HFF-Myc (cell line): ENCODE measurements at regions not wholly inside any gene's neighbourhood (a gene's known extent, or its start where the extent isn't known, plus 50 kb on each side); places are given as distances from the start of the nearest gene placed in this dataset.
"Not testable (repeated sequence)": the region's sequence is repeated elsewhere in the genome, so short reads cannot be mapped to it uniquely, and the experiment has no call there.

Experiments
- DNase-seq: peaks from one replicate; pipeline ENCODE4 v3.0.0-alpha.2; 2011; ENCODE audit warnings: low read depth; ENCODE audit errors: extremely low read depth
- H3K4me3 ChIP-seq: replicated peaks from 2 replicates; pipeline ENCODE4 v1.5.1; 2011; ENCODE audit warnings: low read depth, mild to moderate bottlenecking, control low read depth, low read length
- TF ChIP-seq, protein P1 (sequence below): IDR thresholded peaks from 2 replicates; pipeline ENCODE4 v1.5.1; 2012; ENCODE audit warnings: mild to moderate bottlenecking, low read depth, low read length, control low read depth; ENCODE audit errors: missing control alignments

DNA sequence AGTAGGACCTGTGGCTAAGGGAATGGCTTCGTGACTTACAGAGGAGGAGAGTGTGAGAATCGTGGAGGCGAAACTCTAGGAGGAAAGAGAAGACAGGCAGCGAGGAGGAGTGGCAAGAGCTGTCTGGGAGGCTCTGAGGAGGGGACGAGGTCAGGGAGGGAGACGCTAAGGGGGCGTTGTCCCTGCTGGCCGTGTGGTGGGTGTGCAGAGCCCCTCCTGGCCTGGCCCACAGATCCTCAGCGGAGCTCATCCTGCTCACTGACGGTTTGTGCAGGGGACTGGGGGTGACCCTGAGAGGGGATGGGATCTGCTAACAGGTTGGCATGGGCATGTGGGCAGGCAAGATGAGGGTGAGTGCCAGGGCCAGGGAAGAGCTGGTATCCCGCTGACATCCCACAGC lies 56.5 kb upstream of the PRR5 start:
- no peak for DNase-seq
- H3K4me3 ChIP-seq: no peak overlapping the region
- TF ChIP-seq, protein P1, sequence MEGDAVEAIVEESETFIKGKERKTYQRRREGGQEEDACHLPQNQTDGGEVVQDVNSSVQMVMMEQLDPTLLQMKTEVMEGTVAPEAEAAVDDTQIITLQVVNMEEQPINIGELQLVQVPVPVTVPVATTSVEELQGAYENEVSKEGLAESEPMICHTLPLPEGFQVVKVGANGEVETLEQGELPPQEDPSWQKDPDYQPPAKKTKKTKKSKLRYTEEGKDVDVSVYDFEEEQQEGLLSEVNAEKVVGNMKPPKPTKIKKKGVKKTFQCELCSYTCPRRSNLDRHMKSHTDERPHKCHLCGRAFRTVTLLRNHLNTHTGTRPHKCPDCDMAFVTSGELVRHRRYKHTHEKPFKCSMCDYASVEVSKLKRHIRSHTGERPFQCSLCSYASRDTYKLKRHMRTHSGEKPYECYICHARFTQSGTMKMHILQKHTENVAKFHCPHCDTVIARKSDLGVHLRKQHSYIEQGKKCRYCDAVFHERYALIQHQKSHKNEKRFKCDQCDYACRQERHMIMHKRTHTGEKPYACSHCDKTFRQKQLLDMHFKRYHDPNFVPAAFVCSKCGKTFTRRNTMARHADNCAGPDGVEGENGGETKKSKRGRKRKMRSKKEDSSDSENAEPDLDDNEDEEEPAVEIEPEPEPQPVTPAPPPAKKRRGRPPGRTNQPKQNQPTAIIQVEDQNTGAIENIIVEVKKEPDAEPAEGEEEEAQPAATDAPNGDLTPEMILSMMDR: no peak

GRCh38 chr22:44645083-44645482 lies 56.9 kb upstream of the PRR5 start:
- no peak overlapping the region for H3K4me3 ChIP-seq
- DNase-seq: no peak
- TF ChIP-seq, protein P1: no peak

GRCh38 chr22:44643526-44644101 lies 58.4 kb upstream of the PRR5 start:
- H3K4me3 ChIP-seq, DNase-seq: not testable (repeated sequence)

DNA sequence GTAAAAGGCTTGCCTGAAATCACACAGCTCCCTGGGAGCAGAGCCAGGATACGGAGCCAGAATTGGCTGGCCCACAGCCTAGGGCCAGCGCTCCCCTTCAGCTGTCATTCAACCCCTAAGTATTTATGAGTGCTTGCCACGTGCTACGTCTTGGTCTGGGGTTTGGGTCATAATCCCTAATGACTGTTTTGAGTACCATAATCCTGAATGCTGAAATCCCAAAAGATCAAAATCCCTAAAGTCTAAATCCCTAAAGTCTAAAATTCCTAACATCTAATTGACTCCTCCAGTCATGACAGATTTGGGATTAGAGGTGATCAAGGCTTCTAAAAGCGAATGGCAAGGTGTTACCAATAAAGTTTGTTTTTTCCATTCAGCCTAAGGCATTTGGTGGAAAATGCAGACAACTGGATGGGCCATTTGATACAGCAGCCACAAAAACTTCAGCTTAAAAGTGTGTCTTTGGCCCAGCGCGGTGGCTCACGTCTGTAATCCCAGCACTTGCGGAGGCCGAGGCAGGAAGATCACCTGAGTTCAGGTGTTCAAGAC lies 59.8 kb upstream of the PRR5 start:
- H3K4me3 ChIP-seq: no peak overlapping the region
- no peak for DNase-seq
- TF ChIP-seq, protein P1: no peak

- DNase-seq: no peak
- H3K4me3 ChIP-seq: no peak overlapping the region
- TF ChIP-seq, protein P1: no peak
Measured at GRCh38 chr22:44640618-44641155, 61.3 kb upstream of the PRR5 start.

GRCh38 chr22:44639891-44640617 lies 62.0 kb upstream of the PRR5 start:
- DNase-seq: no peak
- TF ChIP-seq, protein P1: no peak
- no peak overlapping the region for H3K4me3 ChIP-seq

GRCh38 chr22:44638971-44639760 lies 62.8 kb upstream of the PRR5 start:
- DNase-seq: no peak
- TF ChIP-seq, protein P1: no peak
- H3K4me3 ChIP-seq: no peak overlapping the region

GRCh38 chr22:44636502-44637206 lies 65.3 kb upstream of the PRR5 start:
- not testable (repeated sequence) for DNase-seq, H3K4me3 ChIP-seq

GRCh38 chr22:44635567-44635966 lies 66.4 kb upstream of the PRR5 start:
- H3K4me3 ChIP-seq: not testable (repeated sequence)

More at GRCh38 chr22:44635567-44635966, 66.4 kb upstream of the PRR5 start:
- DNase-seq: not testable (repeated sequence)
